ENCODE measurements at regions not wholly inside any gene's neighbourhood (a gene's known extent, or its start where the extent isn't known, plus 50 kb on each side); places are given as distances from the start of the nearest gene placed in this dataset.
A peak's percentile ranks its signal among the peaks of the same experiment; 100 is the strongest.

DNA sequence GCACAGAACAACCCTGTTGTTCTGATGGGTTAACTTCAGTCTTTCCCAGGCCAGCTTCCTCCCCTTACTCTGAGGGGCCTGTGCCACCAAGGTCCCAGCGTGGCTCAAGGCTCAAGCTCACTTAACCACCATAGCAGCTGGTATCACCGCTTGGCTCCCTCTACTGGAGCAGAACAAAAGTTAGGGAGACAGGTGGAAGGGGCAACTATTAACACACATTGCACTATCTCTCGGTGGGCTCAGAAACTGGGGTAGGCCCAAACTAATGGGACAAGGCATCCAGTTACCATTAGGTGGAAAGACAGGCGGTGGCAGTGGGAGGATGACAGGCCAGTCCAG, 88.7 kb upstream of the ATL2 start (continued):
- TF ChIP-seq GABPA (IDR thresholded peaks at IDR 0.05; ENCODE audit: low read depth, low read length): no peak
- TF ChIP-seq GABPA (CRISPR knock-in tag; IDR thresholded peaks at IDR 0.05; ENCODE audit: low read depth): no peak

DNA sequence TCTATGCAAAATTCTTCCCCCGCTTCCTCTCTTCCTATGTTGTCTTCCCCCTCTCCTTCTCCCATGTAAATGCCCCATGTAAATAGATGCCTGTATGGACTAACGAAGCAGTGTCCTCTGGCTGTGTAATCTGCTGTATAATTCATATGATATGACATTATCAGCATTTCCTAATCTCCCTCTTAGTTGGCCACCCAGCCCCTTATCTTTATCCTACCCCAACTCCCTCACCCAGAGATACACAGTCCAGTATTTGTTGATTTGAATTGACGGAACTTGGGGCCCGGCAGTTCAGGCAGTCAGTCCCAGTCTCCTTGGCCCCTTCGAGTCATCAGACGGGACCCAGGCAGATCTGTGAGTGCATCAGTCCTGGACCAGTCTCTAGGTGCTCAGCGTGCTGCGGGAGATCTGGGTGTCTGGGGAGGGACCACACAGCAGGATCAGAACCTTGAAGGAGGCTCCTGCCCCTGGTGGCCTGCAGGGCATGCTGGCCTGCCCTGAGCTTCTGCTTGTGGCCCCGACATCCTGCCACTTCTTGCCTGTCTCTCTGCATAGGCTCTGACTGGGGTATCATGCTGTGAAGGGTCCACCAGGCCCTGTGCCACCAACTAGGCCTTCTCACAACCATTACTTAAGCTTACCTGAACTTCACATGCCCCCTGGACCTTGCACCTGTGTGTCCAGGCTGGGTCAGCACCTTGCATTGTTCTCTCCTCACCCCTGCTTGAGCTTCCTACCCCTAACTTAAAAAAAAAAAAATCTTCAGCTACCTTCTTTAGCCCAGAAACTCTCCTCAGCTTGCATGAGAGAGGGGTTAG, 88.1 kb upstream of the ATL2 start:
- Histone ChIP-seq H3K27me3 (ENCODE audit: control insufficient read depth in 1 of 2, insufficient read depth in 2 of 2, low read length in 2 of 2) (no peaks in the 10 kb centered on the region; a peak in 2 of 5 replicates), H3K27ac (ENCODE audit: extremely low read length, insufficient read depth, low read length) (no peak overlapping the region), H3K4me3 (replicated peaks in 1 of 3; ENCODE audit: insufficient read depth in 1 of 3, low read depth in 2 of 3, low read length in 3 of 3) (no peak overlapping the region), H3K4me1 (ENCODE audit: insufficient read depth, low read length) (peaks cover 48% of the 10 kb centered on the region), H3K9me3 (ENCODE audit: low read length) (no peaks in the 10 kb centered on the region), H3K9ac (ENCODE audit: insufficient read depth, low read depth, low read length) (no peak overlapping the region), H3K79me2 (ENCODE audit: insufficient read depth, low read length) (no peaks in the 10 kb centered on the region), H3K4me2 (ENCODE audit: low read depth, low read length) (peak overlapping the region; percentile 46), H4K20me1 (ENCODE audit: insufficient read depth, low read length) (no peaks in the 10 kb centered on the region), H3K36me3 (replicated peaks in 1 of 2; ENCODE audit: control insufficient read depth in 1 of 2, insufficient read depth in 2 of 2, low read length in 2 of 2) (no peaks in the 10 kb centered on the region), H2AFZ (ENCODE audit: low read length) (no peak overlapping the region)
- ChIA-PET POLR2A (interaction anchor here (0.6 to 1.4 kb wide), 6 partner anchors 10 to 286 kb away, joined by 3 to 6 read pairs (median 3); partner anchors contain the start of gene SRSF7), CTCF (ENCODE audit: low intra/inter-chr PET ratio, low total read pairs) (interaction anchor here (1.0 to 2.2 kb wide), 3 partner anchors 43 to 149 kb away, joined by 3 to 18 read pairs (median 4); no protein-coding TSS in a partner anchor)
- BruUV-seq (replicated peaks): no TSS peak
- 63% methylated on average over 9 of the region's 9 CpGs for WGBS (ENCODE audit: low lambda C conversion rate)
- FAIRE-seq: no peak
- in situ Hi-C loops (cut with HindIII; ENCODE audit: extremely low pct_ligation_motif_present, low pct_unique_long_range_greater_than_20kb) (no loop called here), intact Hi-C loops (cut with micrococcal nuclease; ENCODE audit: unreplicated experiment) (loop anchor here (1.0 to 5.0 kb wide), 4 partner anchors 29 to 150 kb away; partner anchors contain the start of gene ATL2)
- DNase-seq (ENCODE audit: low spot score): no peak
- peak; percentile 66 for ATAC-seq
- TF ChIP-seq KLF9 (CRISPR knock-in tag; IDR thresholded peaks at IDR 0.05; ENCODE audit: low read depth) (no peak), ATM (IDR thresholded peaks at IDR 0.05; ENCODE audit: borderline replicate concordance) (no peak), IKZF1 (IDR thresholded peaks at IDR 0.05) (no peak), ZNF274 (CRISPR knock-in tag; IDR thresholded peaks at IDR 0.05) (0 out of 2 replicates have a peak, but pooled peaks have one; percentile 13), NONO (IDR thresholded peaks at IDR 0.05) (no peak), NONO (CRISPR knock-in tag; conservative IDR thresholded peaks at IDR 0.05) (peak; percentile 14; the same call in 1 of the 2 replicates), ZSCAN20 (CRISPR knock-in tag; IDR thresholded peaks at IDR 0.05; ENCODE audit: borderline replicate concordance) (0 out of 2 replicates have a peak, but pooled peaks have one; percentile 24), HNF4A (CRISPR knock-in tag; IDR thresholded peaks at IDR 0.05) (peak; percentile 39; the same call in 1 of the 2 replicates), KDM5A (IDR thresholded peaks at IDR 0.05; ENCODE audit: borderline replicate concordance, low read length) (no peak), ZNF772 (CRISPR knock-in tag; IDR thresholded peaks at IDR 0.05) (0 out of 2 replicates have a peak, but pooled peaks have one; percentile 21), ZNF746 (CRISPR knock-in tag; IDR thresholded peaks at IDR 0.05) (0 out of 2 replicates have a peak, but pooled peaks have one; percentile 17), ZNF709 (CRISPR knock-in tag; IDR thresholded peaks at IDR 0.05) (0 out of 2 replicates have a peak, but pooled peaks have one; percentile 8), ZNF687 (CRISPR knock-in tag; IDR thresholded peaks at IDR 0.05) (peak; percentile 32; the same call in 1 of the 2 replicates), RXRA (CRISPR knock-in tag; IDR thresholded peaks at IDR 0.05) (peak; percentile 26; the same call in 1 of the 2 replicates), ZSCAN25 (CRISPR knock-in tag; IDR thresholded peaks at IDR 0.05) (peak; percentile 74), RARA (CRISPR knock-in tag; IDR thresholded peaks at IDR 0.05) (peak; percentile 52; the same call in 1 of the 2 replicates), ZNF569 (CRISPR knock-in tag; IDR thresholded peaks at IDR 0.05; ENCODE audit: borderline replicate concordance) (no peak), JDP2 (CRISPR knock-in tag; IDR thresholded peaks at IDR 0.05; ENCODE audit: borderline replicate concordance) (no peak), HOXA5 (CRISPR knock-in tag; IDR thresholded peaks at IDR 0.05) (peak; percentile 34; the same call in 1 of the 2 replicates)
